Loucy (cell line): ENCODE measurements at regions not wholly inside any gene's neighbourhood (a gene's known extent, or its start where the extent isn't known, plus 50 kb on each side); places are given as distances from the start of the nearest gene placed in this dataset.
"Not testable (repeated sequence)": the region's sequence is repeated elsewhere in the genome, so short reads cannot be mapped to it uniquely, and the experiment has no call there.

ENCODE experiments used
- H2AFZ ChIP-seq: fragments of 200-600 bp; sonication (generic); 2 replicates; pipeline ENCODE4 v1.6.0; 2016; ENCODE audit warnings: antibody characterized with exemption, mild to moderate bottlenecking, low read length, moderate library complexity
- H3F3A ChIP-seq: fragments of 200-600 bp; 2 replicates; pipeline ENCODE4 v1.6.0; 2016; ENCODE audit warnings: antibody characterized with exemption, low read depth, mild to moderate bottlenecking
- H3K27me3 ChIP-seq: fragments of 200-600 bp; sonication (generic); 2 replicates; pipeline ENCODE4 v1.6.1; 2014; ENCODE audit warnings: low read length, mild to moderate bottlenecking; ENCODE audit not compliant: insufficient read depth, poor library complexity, severe bottlenecking
- H3K36me3 ChIP-seq: fragments of 200-600 bp; sonication (generic); 2 replicates; pipeline ENCODE4 v1.6.1; 2016; ENCODE audit warnings: low read length; ENCODE audit not compliant: insufficient read depth
- H3K4me1 ChIP-seq: fragments of 200-600 bp; sonication (generic); 2 replicates; pipeline ENCODE4 v1.5.1; 2014; ENCODE audit warnings: low read length, mild to moderate bottlenecking; ENCODE audit not compliant: insufficient read depth, poor library complexity, severe bottlenecking
- H3K4me2 ChIP-seq: fragments of 200-600 bp; sonication (generic); 2 replicates; pipeline ENCODE4 v1.6.0; 2014; ENCODE audit warnings: antibody characterized with exemption, low read length, low read depth, mild to moderate bottlenecking; ENCODE audit not compliant: poor library complexity, severe bottlenecking
- H3K4me3 ChIP-seq: fragments of 200-600 bp; sonication (generic); 2 replicates; pipeline ENCODE4 v1.5.1; 2014; ENCODE audit warnings: low read length, mild to moderate bottlenecking, mixed read lengths; ENCODE audit not compliant: poor library complexity, severe bottlenecking
- H3K79me2 ChIP-seq: fragments of 200-600 bp; sonication (generic); 2 replicates; pipeline ENCODE4 v1.6.1; 2014; ENCODE audit warnings: low read length; ENCODE audit not compliant: insufficient read depth
- H3K9ac ChIP-seq: fragments of 200-600 bp; sonication (generic); 2 replicates; pipeline ENCODE4 v1.6.0; 2014; ENCODE audit warnings: mild to moderate bottlenecking, low read depth, low read length, moderate library complexity; ENCODE audit not compliant: poor library complexity, severe bottlenecking
- H3K9me2 ChIP-seq: fragments of 200-600 bp; sonication (generic); replicated peaks from 2 replicates; pipeline ENCODE4 v1.6.1; 2016; ENCODE audit warnings: low read depth, low read length, mixed read lengths
- H3K9me3 ChIP-seq: fragments of 200-600 bp; sonication (generic); 2 replicates; pipeline ENCODE4 v1.6.1; 2014; ENCODE audit warnings: mild to moderate bottlenecking, antibody characterized with exemption, low read length, low read depth; ENCODE audit not compliant: insufficient read depth
- H4K20me1 ChIP-seq: fragments of 200-600 bp; sonication (generic); 2 replicates; pipeline ENCODE4 v1.6.0; 2014; ENCODE audit warnings: antibody characterized with exemption, low read length, mild to moderate bottlenecking; ENCODE audit not compliant: insufficient read depth, poor library complexity, severe bottlenecking
- CTCF ChIP-seq: fragments of 200-600 bp; sonication (generic); conservative IDR thresholded peaks from 2 replicates; pipeline ENCODE4 v1.5.1; 2014; ENCODE audit warnings: mild to moderate bottlenecking, antibody characterized with exemption, low read length
- EZH2phosphoT487 ChIP-seq: fragments of 200-600 bp; IDR thresholded peaks from 2 replicates; pipeline ENCODE4 v1.6.1; 2018; ENCODE audit warnings: antibody characterized with exemption, mild to moderate bottlenecking, moderate library complexity, borderline replicate concordance

GRCh38 chr11:90997241-90997640 is 774.4 kb upstream of the CHORDC1 start:
- H3K9me3 ChIP-seq = no peaks in the 10 kb centered on the region
- H3K4me2 ChIP-seq = no peak overlapping the region
- H3K9ac ChIP-seq = no peak overlapping the region
- H4K20me1 ChIP-seq = no peaks in the 10 kb centered on the region
- H3K79me2 ChIP-seq = no peaks in the 10 kb centered on the region
- no peaks in the 10 kb centered on the region for H3K36me3 ChIP-seq
- H3K4me1 ChIP-seq = no peaks in the 10 kb centered on the region
- no peaks in the 10 kb centered on the region for H3K27me3 ChIP-seq
- no peak for TF ChIP-seq CTCF
- TF ChIP-seq EZH2phosphoT487 = no peak
- H3F3A ChIP-seq = no peaks in the 10 kb centered on the region
- no peaks in the 10 kb centered on the region for H3K9me2 ChIP-seq
- no peak overlapping the region for H2AFZ ChIP-seq
- no peak overlapping the region for H3K4me3 ChIP-seq

GRCh38 chr11:90972159-90972558 is 749.3 kb upstream of the CHORDC1 start:
- not testable (repeated sequence) for H3K4me1 ChIP-seq, H3K9me3 ChIP-seq, H3K9ac ChIP-seq, H3K9me2 ChIP-seq, H3K36me3 ChIP-seq, H3K4me3 ChIP-seq, H2AFZ ChIP-seq, H3K79me2 ChIP-seq, H3K4me2 ChIP-seq, H3F3A ChIP-seq, H4K20me1 ChIP-seq, H3K27me3 ChIP-seq

- no peaks in the 10 kb centered on the region for H3K36me3 ChIP-seq
- no peaks in the 10 kb centered on the region for H3K9me3 ChIP-seq
- TF ChIP-seq CTCF = no peak
- no peak for TF ChIP-seq EZH2phosphoT487
- H3K79me2 ChIP-seq = no peaks in the 10 kb centered on the region
- no peaks in the 10 kb centered on the region for H3K27me3 ChIP-seq
- no peaks in the 10 kb centered on the region for H3F3A ChIP-seq
- H3K4me1 ChIP-seq = no peaks in the 10 kb centered on the region
- H2AFZ ChIP-seq = no peak overlapping the region
- no peaks in the 10 kb centered on the region for H3K9me2 ChIP-seq
- H3K4me3 ChIP-seq = no peak overlapping the region
- no peak overlapping the region for H3K4me2 ChIP-seq
- H3K9ac ChIP-seq = no peak overlapping the region
- H4K20me1 ChIP-seq = no peaks in the 10 kb centered on the region
Observed at GRCh38 chr11:90947930-90948329, 725.1 kb upstream of the CHORDC1 start.

GRCh38 chr11:90930252-90930651 is 707.4 kb upstream of the CHORDC1 start:
- H3K4me2 ChIP-seq = no peak overlapping the region
- no peak overlapping the region for H3K9ac ChIP-seq
- no peak overlapping the region for H2AFZ ChIP-seq
- H3K4me3 ChIP-seq = no peak overlapping the region
- no peaks in the 10 kb centered on the region for H3K27me3 ChIP-seq
- no peaks in the 10 kb centered on the region for H3K79me2 ChIP-seq
- no peaks in the 10 kb centered on the region for H3K4me1 ChIP-seq
- TF ChIP-seq EZH2phosphoT487 (no peak), CTCF (no peak)
- H3K36me3 ChIP-seq = no peaks in the 10 kb centered on the region
- no peaks in the 10 kb centered on the region for H3K9me3 ChIP-seq
- H3F3A ChIP-seq = no peaks in the 10 kb centered on the region
- H3K9me2 ChIP-seq = no peaks in the 10 kb centered on the region
- no peaks in the 10 kb centered on the region for H4K20me1 ChIP-seq
